NCI-H1048 (cell line): ENCODE measurements at regions not wholly inside any gene's neighbourhood (a gene's known extent, or its start where the extent isn't known, plus 50 kb on each side); places are given as distances from the start of the nearest gene placed in this dataset.

Source experiments
- DNase-seq: peaks from one replicate; lab custom pipeline; 2025; lab: John Stamatoyannopoulos, UW

DNA sequence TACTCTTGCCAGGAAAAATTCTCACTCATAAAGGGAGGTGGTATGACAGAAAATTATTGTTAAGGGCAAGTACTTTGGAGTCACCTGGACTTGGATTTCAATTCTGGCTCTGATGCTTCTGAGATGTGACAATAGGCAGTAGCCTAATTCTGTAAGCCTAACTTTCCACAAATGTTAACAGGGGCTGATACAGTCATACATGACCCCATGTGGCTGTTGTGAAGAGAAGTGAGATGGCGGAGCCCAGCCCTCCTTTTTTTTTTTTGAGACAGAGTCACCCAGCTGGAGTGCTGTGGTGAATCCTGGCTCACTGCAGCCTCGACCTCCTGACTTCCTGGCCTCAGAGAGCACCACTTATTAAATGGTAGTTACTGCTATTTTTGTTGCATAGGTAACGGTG, 54.4 kb upstream of the IRF2 start:
- DNase-seq: no peak

DNA sequence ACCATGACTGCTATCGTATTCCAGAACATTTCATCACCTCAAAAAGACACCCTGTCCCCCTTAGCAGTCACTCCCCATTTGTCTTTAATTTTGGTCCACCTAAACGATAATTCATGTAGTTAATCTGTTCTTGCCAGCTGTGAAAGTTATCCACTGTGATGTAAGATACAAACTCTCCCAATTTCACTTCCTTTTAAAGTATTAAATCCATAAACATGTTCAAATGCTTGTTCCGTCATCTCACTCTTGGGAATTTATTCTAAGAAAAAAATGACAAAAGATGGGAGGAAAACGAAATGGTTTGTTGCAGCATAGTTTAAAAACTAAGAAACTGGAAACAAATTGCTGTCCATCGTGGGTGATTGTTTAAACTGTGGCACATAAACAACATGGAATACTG, 53.7 kb upstream of the IRF2 start:
- no peak for DNase-seq

DNA sequence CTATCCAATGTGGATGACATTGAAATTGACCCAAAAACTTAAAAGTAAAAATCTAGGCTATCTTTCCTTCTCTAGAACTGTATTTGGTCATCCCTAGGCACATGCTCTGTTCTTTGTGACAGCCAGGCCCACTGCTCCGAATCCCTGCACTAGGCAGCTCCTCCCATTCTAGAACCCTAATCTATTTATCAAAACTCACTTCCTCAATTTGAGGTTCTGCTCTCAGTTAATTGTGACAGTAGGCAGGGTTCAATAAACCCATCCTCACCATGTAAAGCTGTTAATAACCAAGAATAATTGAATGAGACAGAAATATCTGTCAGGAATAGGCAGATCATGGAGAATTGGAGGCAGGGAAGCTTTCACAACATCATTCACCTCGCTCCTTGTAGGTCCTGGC, 51.9 kb upstream of the IRF2 start:
- DNase-seq: no peak
